HUES6 (cell line): ENCODE measurements at regions not wholly inside any gene's neighbourhood (a gene's known extent, or its start where the extent isn't known, plus 50 kb on each side); places are given as distances from the start of the nearest gene placed in this dataset.
"Not testable (repeated sequence)": the region's sequence is repeated elsewhere in the genome, so short reads cannot be mapped to it uniquely, and the experiment has no call there.

ENCODE experiments used
- H3K27ac ChIP-seq: 2 replicates; pipeline ENCODE4 v1.7.0; 2013; ENCODE audit warnings: low read depth, mild to moderate bottlenecking, low read length, inconsistent platforms
- H3K27me3 ChIP-seq: 2 replicates; pipeline ENCODE4 v1.6.1; 2013; ENCODE audit warnings: low read length; ENCODE audit not compliant: control insufficient read depth, insufficient read depth
- H3K36me3 ChIP-seq: 2 replicates; pipeline ENCODE4 v1.6.1; 2013; ENCODE audit warnings: low read length; ENCODE audit not compliant: control insufficient read depth, insufficient read depth
- H3K4me1 ChIP-seq: 2 replicates; pipeline ENCODE4 v1.6.1; 2013; ENCODE audit warnings: low read length; ENCODE audit not compliant: control insufficient read depth, insufficient read depth
- H3K4me3 ChIP-seq: 2 replicates; pipeline ENCODE4 v1.5.1; 2013; ENCODE audit warnings: low read depth, low read length
- H3K9ac ChIP-seq: one replicate; pipeline ENCODE4 v1.6.1; 2013; ENCODE audit warnings: mild to moderate bottlenecking, low read length
- H3K9me3 ChIP-seq: 2 replicates; pipeline ENCODE4 v1.6.1; 2013; ENCODE audit warnings: low read depth, low read length; ENCODE audit not compliant: control insufficient read depth, insufficient read depth

DNA sequence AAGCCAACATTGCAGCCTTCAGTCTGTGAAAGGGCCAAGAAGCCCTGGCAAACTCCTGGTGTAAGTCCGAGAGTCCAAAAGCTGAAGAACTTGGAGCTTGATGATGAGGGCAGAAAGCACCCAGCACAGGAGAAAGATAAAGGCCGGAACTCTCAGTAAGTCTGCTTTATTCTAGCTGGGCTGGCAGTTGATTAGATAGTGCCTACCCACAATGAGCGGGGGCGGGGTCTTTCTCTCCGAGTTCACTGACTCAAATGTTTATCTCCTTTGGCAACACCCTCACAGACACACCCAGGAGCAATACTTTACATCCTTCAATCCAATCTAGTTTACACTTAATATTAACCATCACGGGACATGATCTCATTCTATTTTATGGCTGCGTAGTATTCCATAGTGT lies 1317.1 kb downstream of the SLITRK1 start:
- Histone ChIP-seq H3K4me3 (no peak overlapping the region), H3K9ac (no peak overlapping the region), H3K36me3 (no peaks in the 10 kb centered on the region), H3K9me3 (no peaks in the 10 kb centered on the region), H3K27ac (no peak overlapping the region), H3K4me1 (peaks cover 6% of the 10 kb centered on the region; the same call in 1 of the 2 replicates), H3K27me3 (no peaks in the 10 kb centered on the region)

DNA sequence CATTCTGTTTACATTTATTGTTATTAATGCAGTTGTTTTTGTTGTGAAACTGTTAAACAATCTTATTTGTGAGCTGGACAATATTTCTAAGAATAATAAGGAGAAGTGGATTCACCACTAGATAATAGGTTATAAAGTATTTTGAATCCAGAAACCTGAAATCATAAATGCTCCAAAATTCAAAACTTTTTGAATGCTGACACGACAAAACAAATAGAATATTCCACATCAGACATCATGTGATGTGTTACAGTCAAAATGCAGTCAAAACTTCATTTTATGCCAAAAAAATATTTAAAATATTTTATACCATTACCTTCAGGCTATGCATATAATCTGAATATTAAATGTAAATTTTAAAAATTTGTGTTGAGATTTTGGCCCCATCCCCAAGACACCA lies 1321.4 kb downstream of the SLITRK1 start:
- Histone ChIP-seq H3K4me1 (no peaks in the 10 kb centered on the region), H3K27ac (no peak overlapping the region), H3K9me3 (no peaks in the 10 kb centered on the region), H3K36me3 (no peaks in the 10 kb centered on the region), H3K27me3 (no peaks in the 10 kb centered on the region), H3K9ac (no peak overlapping the region), H3K4me3 (no peak overlapping the region)

DNA sequence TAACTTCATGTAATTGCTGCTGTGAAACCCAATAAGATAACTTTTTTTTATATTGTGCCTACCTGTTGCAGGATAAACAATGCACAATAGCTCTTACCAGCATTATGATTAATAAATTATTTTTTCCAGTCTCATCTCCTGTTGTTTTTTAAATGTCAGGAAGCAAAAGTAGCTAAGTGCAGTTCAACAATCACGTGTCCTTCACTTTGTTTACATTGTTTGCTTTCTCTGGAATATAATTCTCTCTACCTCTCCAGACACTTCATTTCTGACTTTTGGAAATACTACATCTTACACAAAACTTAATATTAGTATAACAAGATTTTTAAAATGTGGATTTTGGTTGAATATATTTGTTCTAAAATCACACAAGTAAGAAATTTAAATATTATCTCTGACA lies 1359.4 kb downstream of the SLITRK1 start:
- H3K27me3 ChIP-seq: no peaks in the 10 kb centered on the region
- H3K27ac ChIP-seq: no peak overlapping the region
- H3K4me3 ChIP-seq: no peak overlapping the region
- H3K9ac ChIP-seq: no peak overlapping the region
- H3K36me3 ChIP-seq: no peaks in the 10 kb centered on the region
- no peaks in the 10 kb centered on the region for H3K4me1 ChIP-seq
- no peaks in the 10 kb centered on the region for H3K9me3 ChIP-seq

DNA sequence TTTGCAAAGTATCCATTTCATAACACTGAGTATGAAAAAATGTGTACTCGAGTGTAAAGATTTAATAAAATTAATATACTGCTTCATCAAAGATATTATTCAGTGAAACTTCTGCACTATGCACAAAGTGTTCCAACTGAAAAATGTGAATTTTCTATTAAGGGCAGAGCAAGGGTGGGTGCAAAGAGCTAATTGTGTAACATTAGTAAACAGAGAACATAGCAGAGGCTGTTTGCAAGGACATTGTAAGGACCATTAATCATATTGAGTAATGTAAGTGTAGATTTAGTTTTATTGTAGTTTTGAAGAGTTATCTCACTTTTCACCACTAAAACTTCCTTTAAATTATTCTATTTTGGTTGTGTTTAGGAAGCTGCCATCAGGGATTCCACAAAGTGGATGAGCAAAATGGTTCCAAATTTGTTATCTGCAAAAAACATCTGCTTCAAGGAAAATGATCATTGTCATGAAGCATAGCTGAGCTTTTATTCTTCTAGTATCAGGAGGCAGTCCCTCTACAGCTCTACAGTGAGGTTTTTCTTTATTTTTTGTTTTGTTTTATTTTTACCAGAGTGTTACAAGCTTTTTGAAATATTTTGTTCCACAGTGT lies 1375.4 kb downstream of the SLITRK1 start:
- H3K4me1 ChIP-seq: no peaks in the 10 kb centered on the region; the same call in 1 of the 2 replicates
- H3K9me3 ChIP-seq: no peaks in the 10 kb centered on the region
- no peak overlapping the region for H3K27ac ChIP-seq
- H3K27me3 ChIP-seq: no peaks in the 10 kb centered on the region
- no peak overlapping the region for H3K9ac ChIP-seq
- no peaks in the 10 kb centered on the region for H3K36me3 ChIP-seq
- no peak overlapping the region for H3K4me3 ChIP-seq

DNA sequence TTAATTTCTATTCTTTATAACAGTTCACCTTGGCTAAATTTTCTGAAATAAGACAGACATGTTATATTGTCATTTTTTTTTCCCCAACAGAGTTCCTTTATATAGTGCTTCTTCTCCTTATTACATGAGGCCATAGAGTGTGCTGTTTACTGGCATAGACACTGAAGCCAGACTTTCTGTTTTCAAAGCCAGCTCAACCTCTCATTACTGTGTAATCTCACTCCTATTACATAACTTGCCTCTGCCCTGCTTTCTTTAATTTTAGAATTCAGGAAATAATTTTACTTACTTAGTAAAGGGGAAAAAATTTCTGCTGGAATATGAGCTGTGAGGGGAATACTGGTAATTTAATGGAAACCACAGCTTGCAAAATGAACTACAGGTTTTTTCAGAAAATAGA lies 1380.4 kb downstream of the SLITRK1 start:
- Histone ChIP-seq H3K27ac (no peak overlapping the region), H3K27me3 (no peaks in the 10 kb centered on the region), H3K4me3 (no peak overlapping the region), H3K36me3 (no peaks in the 10 kb centered on the region), H3K9me3 (no peaks in the 10 kb centered on the region), H3K4me1 (no peaks in the 10 kb centered on the region; the same call in 1 of the 2 replicates), H3K9ac (no peak overlapping the region)

DNA sequence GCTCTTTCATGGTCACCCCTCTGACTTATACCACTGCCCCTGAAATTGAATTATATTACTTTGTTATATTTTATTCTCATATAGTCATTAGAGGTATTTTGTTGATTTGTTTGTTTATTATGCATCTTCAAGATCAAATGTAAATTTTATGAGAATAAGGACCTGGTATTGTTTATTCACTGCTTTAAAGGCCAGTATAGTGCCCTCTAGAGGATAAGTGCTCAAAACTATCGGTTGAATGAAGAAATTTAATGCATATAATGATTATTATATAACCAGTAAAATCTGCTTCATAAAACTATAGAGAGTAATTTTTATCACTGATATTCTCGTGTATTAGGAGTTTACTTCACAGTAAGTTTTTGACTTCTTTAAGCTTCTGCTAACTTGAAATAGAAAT lies 1401.9 kb downstream of the SLITRK1 start:
- H3K9me3 ChIP-seq: no peaks in the 10 kb centered on the region
- H3K27ac ChIP-seq: no peak overlapping the region
- H3K9ac ChIP-seq: no peak overlapping the region
- H3K4me3 ChIP-seq: no peak overlapping the region
- no peaks in the 10 kb centered on the region for H3K36me3 ChIP-seq
- no peaks in the 10 kb centered on the region for H3K4me1 ChIP-seq
- H3K27me3 ChIP-seq: no peaks in the 10 kb centered on the region

- Histone ChIP-seq H3K27me3 (no peaks in the 10 kb centered on the region), H3K9me3 (no peaks in the 10 kb centered on the region), H3K9ac (peak overlapping the region; percentile 50), H3K36me3 (no peaks in the 10 kb centered on the region), H3K4me1 (no peaks in the 10 kb centered on the region), H3K4me3 (no peak overlapping the region), H3K27ac (no peak overlapping the region)
These were observed 1404.8 kb downstream of the SLITRK1 start for GRCh38 chr13:82477436-82477835.

DNA sequence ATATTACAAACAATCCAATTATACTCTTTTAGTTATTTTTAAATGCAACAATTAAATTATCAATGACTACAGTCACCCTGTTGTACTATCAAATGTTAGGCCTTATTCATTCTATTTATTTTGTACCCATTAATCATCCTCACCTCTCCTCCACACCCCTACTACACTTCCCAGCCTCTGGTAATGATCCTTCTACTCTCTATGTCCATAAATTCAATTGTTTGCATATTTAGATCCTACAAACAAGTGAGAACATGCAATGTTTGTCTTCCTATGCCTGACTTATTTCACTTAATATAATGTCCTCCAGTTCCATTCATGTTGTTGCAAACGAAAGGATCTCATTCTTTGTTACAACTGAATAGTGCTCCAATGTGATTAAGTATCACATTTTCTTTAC lies 1414.6 kb downstream of the SLITRK1 start:
- H3K9me3 ChIP-seq: no peaks in the 10 kb centered on the region
- no peak overlapping the region for H3K9ac ChIP-seq
- no peaks in the 10 kb centered on the region for H3K27me3 ChIP-seq
- no peak overlapping the region for H3K4me3 ChIP-seq
- no peaks in the 10 kb centered on the region for H3K4me1 ChIP-seq
- H3K36me3 ChIP-seq: no peaks in the 10 kb centered on the region
- H3K27ac ChIP-seq: no peak overlapping the region

DNA sequence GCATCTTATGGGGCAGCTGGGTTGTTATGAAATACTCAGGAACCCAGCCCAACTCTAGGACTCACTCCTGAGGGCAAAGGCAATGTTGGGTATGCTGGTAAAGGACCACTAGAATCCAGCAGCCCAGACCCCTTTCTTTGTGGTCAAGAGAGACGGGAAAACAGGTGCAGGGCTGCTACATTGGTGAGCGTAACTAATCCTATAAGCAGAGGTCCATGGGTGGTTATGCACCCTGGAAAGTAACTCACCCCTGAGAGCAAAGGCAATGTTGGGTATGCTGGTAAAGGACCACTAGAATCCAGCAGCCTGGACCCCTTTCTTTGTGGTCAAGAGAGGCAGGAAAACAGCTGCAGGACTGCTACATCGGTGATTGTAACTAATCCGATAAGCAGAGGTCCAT lies 1422.7 kb downstream of the SLITRK1 start:
- H3K27ac ChIP-seq, H3K27me3 ChIP-seq, H3K36me3 ChIP-seq, H3K9ac ChIP-seq, H3K4me1 ChIP-seq, H3K9me3 ChIP-seq, H3K4me3 ChIP-seq: not testable (repeated sequence)

GRCh38 chr13:82458169-82458568 lies 1424.1 kb downstream of the SLITRK1 start:
- H3K27ac ChIP-seq: no peak overlapping the region

DNA sequence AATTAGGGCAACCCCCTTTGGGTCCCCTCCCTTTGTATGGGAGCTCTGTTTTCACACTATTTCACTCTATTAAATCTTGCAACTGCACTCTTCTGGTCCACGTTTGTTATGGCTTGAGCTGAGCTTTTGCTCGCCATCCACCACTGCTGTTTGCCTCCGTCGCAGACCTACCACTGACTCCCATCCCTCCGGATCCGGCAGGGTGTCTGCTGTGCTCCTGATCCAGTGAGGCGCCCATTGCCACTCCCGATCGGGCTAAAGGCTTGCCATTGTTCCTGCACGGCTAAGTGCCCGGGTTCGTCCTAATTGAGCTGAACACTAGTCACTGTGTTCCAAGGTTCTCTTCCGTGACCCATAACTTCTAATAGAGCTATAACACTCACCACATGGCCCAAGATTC lies 1424.7 kb downstream of the SLITRK1 start:
- H3K9me3 ChIP-seq, H3K9ac ChIP-seq, H3K4me3 ChIP-seq, H3K27ac ChIP-seq, H3K36me3 ChIP-seq, H3K4me1 ChIP-seq, H3K27me3 ChIP-seq: not testable (repeated sequence)

More at GRCh38 chr13:82458169-82458568, 1424.1 kb downstream of the SLITRK1 start:
- Histone ChIP-seq H3K9ac (no peak overlapping the region), H3K4me3 (no peak overlapping the region), H3K27me3 (no peaks in the 10 kb centered on the region), H3K4me1 (no peaks in the 10 kb centered on the region), H3K36me3 (no peaks in the 10 kb centered on the region), H3K9me3 (no peaks in the 10 kb centered on the region)
